ENCODE measurements at regions not wholly inside any gene's neighbourhood (a gene's known extent, or its start where the extent isn't known, plus 50 kb on each side); places are given as distances from the start of the nearest gene placed in this dataset.

DNA sequence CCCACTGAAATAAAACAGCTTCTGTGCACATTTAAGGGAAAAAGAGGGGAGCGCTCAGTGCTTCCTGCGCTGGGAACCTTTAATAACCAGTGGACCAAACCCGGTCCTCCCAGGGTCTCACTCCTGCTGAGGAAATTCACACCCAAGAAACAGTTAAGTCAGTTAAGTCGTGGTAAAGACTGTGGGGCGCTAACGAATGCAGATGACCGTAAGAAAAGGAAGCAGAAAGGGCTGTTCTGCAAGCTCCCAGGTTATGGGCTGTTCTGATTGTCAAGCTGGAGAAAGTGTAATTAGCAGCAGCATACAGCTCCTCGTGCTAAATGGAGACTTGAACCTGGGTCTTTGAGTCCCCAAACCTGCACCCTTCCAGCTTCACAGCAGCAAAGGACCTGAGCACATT, 536.6 kb downstream of the NPHP4 start:
- DNase-seq (no peak), FAIRE-seq (no peak)
- intact Hi-C loops (cut with DNase I): no loop called here
- H3K4me3 ChIP-seq (ENCODE audit: low read length in 3 of 3): no peak overlapping the region
- no peaks in the 10 kb centered on the region for H3K9me3 ChIP-seq (ENCODE audit: control insufficient read depth in 2 of 3, insufficient read depth in 1 of 3, low read length in 3 of 3)
- no peaks in the 10 kb centered on the region for H3K27me3 ChIP-seq (ENCODE audit: control insufficient read depth, insufficient read depth, low read length)
- no peak overlapping the region for H3K27ac ChIP-seq (ENCODE audit: low read depth in 2 of 2, low read length in 2 of 2)
- no peaks in the 10 kb centered on the region for H3K4me1 ChIP-seq (ENCODE audit: control insufficient read depth in 2 of 3, insufficient read depth in 2 of 3, low read depth in 1 of 3, low read length in 3 of 3)
- H3K36me3 ChIP-seq (ENCODE audit: control insufficient read depth in 2 of 3, insufficient read depth in 3 of 3, low read length in 3 of 3): no peaks in the 10 kb centered on the region
- TF ChIP-seq, protein P1, sequence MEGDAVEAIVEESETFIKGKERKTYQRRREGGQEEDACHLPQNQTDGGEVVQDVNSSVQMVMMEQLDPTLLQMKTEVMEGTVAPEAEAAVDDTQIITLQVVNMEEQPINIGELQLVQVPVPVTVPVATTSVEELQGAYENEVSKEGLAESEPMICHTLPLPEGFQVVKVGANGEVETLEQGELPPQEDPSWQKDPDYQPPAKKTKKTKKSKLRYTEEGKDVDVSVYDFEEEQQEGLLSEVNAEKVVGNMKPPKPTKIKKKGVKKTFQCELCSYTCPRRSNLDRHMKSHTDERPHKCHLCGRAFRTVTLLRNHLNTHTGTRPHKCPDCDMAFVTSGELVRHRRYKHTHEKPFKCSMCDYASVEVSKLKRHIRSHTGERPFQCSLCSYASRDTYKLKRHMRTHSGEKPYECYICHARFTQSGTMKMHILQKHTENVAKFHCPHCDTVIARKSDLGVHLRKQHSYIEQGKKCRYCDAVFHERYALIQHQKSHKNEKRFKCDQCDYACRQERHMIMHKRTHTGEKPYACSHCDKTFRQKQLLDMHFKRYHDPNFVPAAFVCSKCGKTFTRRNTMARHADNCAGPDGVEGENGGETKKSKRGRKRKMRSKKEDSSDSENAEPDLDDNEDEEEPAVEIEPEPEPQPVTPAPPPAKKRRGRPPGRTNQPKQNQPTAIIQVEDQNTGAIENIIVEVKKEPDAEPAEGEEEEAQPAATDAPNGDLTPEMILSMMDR (IDR thresholded peaks at IDR 0.05; ENCODE audit: borderline replicate concordance, extremely low read depth, insufficient read depth): no peak
- no peak overlapping the region for H3K9ac ChIP-seq (ENCODE audit: low read length in 3 of 3)

DNA sequence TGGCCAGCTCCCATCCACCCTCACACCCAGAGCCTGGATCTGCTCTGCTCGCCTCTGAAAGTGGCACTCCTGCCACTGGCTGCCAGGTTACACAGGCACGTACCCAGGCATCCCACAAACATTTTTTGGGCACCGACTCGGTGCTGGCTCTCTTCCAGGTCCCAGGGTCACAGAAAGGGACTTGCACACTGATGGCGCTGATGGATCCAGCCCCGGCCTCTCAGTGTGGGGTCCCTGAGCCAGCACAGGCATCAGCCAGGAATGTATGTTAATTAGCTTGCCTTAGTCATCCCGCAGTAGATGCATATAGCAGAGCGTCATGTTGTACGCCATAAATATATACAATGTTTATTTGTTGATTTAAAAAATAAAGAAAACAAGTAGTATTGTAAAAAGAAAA, 537.2 kb downstream of the NPHP4 start:
- Histone ChIP-seq H3K27me3 (ENCODE audit: control insufficient read depth, insufficient read depth, low read length) (no peaks in the 10 kb centered on the region), H3K4me3 (ENCODE audit: low read length in 3 of 3) (no peak overlapping the region), H3K4me1 (ENCODE audit: control insufficient read depth in 2 of 3, insufficient read depth in 2 of 3, low read depth in 1 of 3, low read length in 3 of 3) (no peaks in the 10 kb centered on the region), H3K9ac (ENCODE audit: low read length in 3 of 3) (no peak overlapping the region), H3K9me3 (ENCODE audit: control insufficient read depth in 2 of 3, insufficient read depth in 1 of 3, low read length in 3 of 3) (no peaks in the 10 kb centered on the region), H3K27ac (ENCODE audit: low read depth in 2 of 2, low read length in 2 of 2) (no peak overlapping the region), H3K36me3 (ENCODE audit: control insufficient read depth in 2 of 3, insufficient read depth in 3 of 3, low read length in 3 of 3) (no peaks in the 10 kb centered on the region)
- DNase-seq (no peak), FAIRE-seq (no peak)
- intact Hi-C loops (cut with DNase I): no loop called here
- TF ChIP-seq, protein P1 (IDR thresholded peaks at IDR 0.05; ENCODE audit: borderline replicate concordance, extremely low read depth, insufficient read depth): no peak

DNA sequence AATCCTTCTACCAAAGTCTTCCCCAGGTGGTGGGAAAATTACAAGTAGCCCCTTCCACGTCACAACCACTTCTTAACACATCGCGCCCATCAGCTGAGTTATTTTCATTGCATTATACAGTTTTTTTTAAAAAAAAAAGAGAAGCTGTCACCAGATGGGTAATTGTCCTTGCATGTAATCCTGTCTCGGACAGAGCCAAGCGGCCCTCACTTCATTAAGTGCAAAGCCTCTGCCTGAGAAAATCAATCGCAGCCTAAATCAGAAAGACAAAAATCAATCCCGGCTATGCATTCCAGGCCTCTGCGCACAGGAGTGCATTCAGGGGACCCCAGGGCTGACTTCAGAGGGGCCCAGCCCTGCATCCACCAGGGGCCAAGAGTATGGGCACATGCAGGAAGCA, 538.9 kb downstream of the NPHP4 start:
- TF ChIP-seq, protein P1 (IDR thresholded peaks at IDR 0.05; ENCODE audit: borderline replicate concordance, extremely low read depth, insufficient read depth): no peak
- DNase-seq: no peak
- no peaks in the 10 kb centered on the region for H3K9me3 ChIP-seq (ENCODE audit: control insufficient read depth in 2 of 3, insufficient read depth in 1 of 3, low read length in 3 of 3)
- no peaks in the 10 kb centered on the region for H3K4me1 ChIP-seq (ENCODE audit: control insufficient read depth in 2 of 3, insufficient read depth in 2 of 3, low read depth in 1 of 3, low read length in 3 of 3)
- H3K27ac ChIP-seq (ENCODE audit: low read depth in 2 of 2, low read length in 2 of 2): no peak overlapping the region
- no peaks in the 10 kb centered on the region for H3K36me3 ChIP-seq (ENCODE audit: control insufficient read depth in 2 of 3, insufficient read depth in 3 of 3, low read length in 3 of 3)
- intact Hi-C loops (cut with DNase I): no loop called here
- H3K4me3 ChIP-seq (ENCODE audit: low read length in 3 of 3): no peak overlapping the region
- no peak overlapping the region for H3K9ac ChIP-seq (ENCODE audit: low read length in 3 of 3)
- H3K27me3 ChIP-seq (ENCODE audit: control insufficient read depth, insufficient read depth, low read length): no peaks in the 10 kb centered on the region
- no peak for FAIRE-seq

DNA sequence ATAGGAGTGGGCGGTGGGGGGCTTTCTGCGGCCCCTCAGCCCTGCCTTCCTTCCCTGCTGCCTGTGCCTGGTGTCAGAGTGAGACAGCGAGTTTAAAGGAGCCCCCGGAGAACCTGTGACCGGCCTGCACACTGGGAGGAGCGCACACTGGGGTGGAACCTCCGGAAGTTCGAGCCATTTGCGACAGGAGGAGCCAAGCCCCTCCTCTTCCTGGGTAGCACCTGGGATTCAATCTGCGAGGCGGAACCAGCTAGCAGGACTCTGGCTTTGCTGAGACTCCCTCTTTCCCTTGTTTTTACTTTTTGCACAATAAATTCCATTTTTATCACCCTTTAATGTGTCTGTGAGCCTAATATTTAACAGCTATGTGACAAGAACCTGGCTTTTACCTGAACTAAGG, 540.6 kb downstream of the NPHP4 start:
- DNase-seq (peak in 3 of 5 donors; percentile 20 to 46 (median 26)), FAIRE-seq (no peak)
- no peak overlapping the region for H3K4me3 ChIP-seq (ENCODE audit: low read length in 3 of 3)
- H3K9me3 ChIP-seq (ENCODE audit: control insufficient read depth in 2 of 3, insufficient read depth in 1 of 3, low read length in 3 of 3): no peaks in the 10 kb centered on the region
- no peak overlapping the region for H3K9ac ChIP-seq (ENCODE audit: low read length in 3 of 3)
- no peak overlapping the region for H3K27ac ChIP-seq (ENCODE audit: low read depth in 2 of 2, low read length in 2 of 2)
- H3K27me3 ChIP-seq (ENCODE audit: control insufficient read depth, insufficient read depth, low read length): no peaks in the 10 kb centered on the region
- H3K4me1 ChIP-seq (ENCODE audit: control insufficient read depth in 2 of 3, insufficient read depth in 2 of 3, low read depth in 1 of 3, low read length in 3 of 3): no peaks in the 10 kb centered on the region
- intact Hi-C loops (cut with DNase I): no loop called here
- no peaks in the 10 kb centered on the region for H3K36me3 ChIP-seq (ENCODE audit: control insufficient read depth in 2 of 3, insufficient read depth in 3 of 3, low read length in 3 of 3)
- TF ChIP-seq, protein P1 (IDR thresholded peaks at IDR 0.05; ENCODE audit: borderline replicate concordance, extremely low read depth, insufficient read depth): no peak
